Left colon (tissue), 2 donors: ENCODE measurements at regions not wholly inside any gene's neighbourhood (a gene's known extent, or its start where the extent isn't known, plus 50 kb on each side); places are given as distances from the start of the nearest gene placed in this dataset.

ENCODE experiments used
- ATAC-seq: fragments of 200-7000 bp; cut with Tn5 transposase; one replicate; pipeline ENCODE4 v1.9.1; 2020; ENCODE audit warnings: mild to moderate bottlenecking, moderate library complexity
- DNase-seq, 2 donors: peaks; one replicate each; pipeline ENCODE4 v3.0.0-alpha.2; 2020
- intact Hi-C, 2 donors: fragments of 100-400 bp; cut with DNase I in 1 of 2; cut with micrococcal nuclease in 1 of 2; formaldehyde crosslinking; loops; one replicate each; pipeline versions ENCODE4 v1.11.2 to v1.14.0; 2022; cut with DNase I, micrococcal nuclease
- donor health status: DM: no; HTN: no; CAD: no.
- donor health status: DM: yes; HTN: yes; CAD: no.

GRCh38 chr6:74964871-74965441, 240.9 kb downstream of the COL12A1 start:
- no peak for DNase-seq
- intact Hi-C loops: no loop called here
- ATAC-seq: no peak

GRCh38 chr6:74956559-74957428, 249.1 kb downstream of the COL12A1 start:
- DNase-seq (no peak), ATAC-seq (no peak)
- intact Hi-C loops: no loop called here

GRCh38 chr6:74953708-74954107, 252.1 kb downstream of the COL12A1 start:
- DNase-seq (no peak), ATAC-seq (no peak)
- intact Hi-C loops: no loop called here

- DNase-seq (no peak), ATAC-seq (no peak)
- intact Hi-C loops: no loop called here
Observed at GRCh38 chr6:74946961-74947360, 258.9 kb downstream of the COL12A1 start.

- intact Hi-C loops: no loop called here
- ATAC-seq (no peak), DNase-seq (no peak)
Observed at GRCh38 chr6:74942130-74942529, 263.7 kb downstream of the COL12A1 start.

- intact Hi-C loops: no loop called here
- DNase-seq (no peak), ATAC-seq (no peak)
Observed at GRCh38 chr6:74941424-74941823, 264.4 kb downstream of the COL12A1 start.

- ATAC-seq (no peak), DNase-seq (no peak)
- intact Hi-C loops: no loop called here
Observed at GRCh38 chr6:74939721-74940620, 265.9 kb downstream of the COL12A1 start.

- intact Hi-C loops: no loop called here
- DNase-seq: no peak
- ATAC-seq: no peak
Observed at GRCh38 chr6:74939151-74939708, 266.6 kb downstream of the COL12A1 start.

GRCh38 chr6:74937936-74938335, 267.9 kb downstream of the COL12A1 start:
- DNase-seq (no peak), ATAC-seq (no peak)
- intact Hi-C loops: no loop called here

- DNase-seq: no peak
- ATAC-seq: no peak
- intact Hi-C loops: no loop called here
Observed at GRCh38 chr6:74936886-74937285, 269.0 kb downstream of the COL12A1 start.

GRCh38 chr6:74932232-74932888, 273.5 kb downstream of the COL12A1 start:
- intact Hi-C loops: no loop called here
- ATAC-seq (no peak), DNase-seq (no peak)

- DNase-seq (no peak), ATAC-seq (no peak)
- intact Hi-C loops: no loop called here
Observed at GRCh38 chr6:74931558-74931957, 274.3 kb downstream of the COL12A1 start.

GRCh38 chr6:74928203-74928602, 277.6 kb downstream of the COL12A1 start:
- no peak for ATAC-seq
- no peak for DNase-seq
- intact Hi-C loops: no loop called here

GRCh38 chr6:74927299-74927698, 278.6 kb downstream of the COL12A1 start:
- no peak for ATAC-seq
- intact Hi-C loops: no loop called here
- no peak for DNase-seq

GRCh38 chr6:74925683-74926082, 280.2 kb downstream of the COL12A1 start:
- no peak for ATAC-seq
- intact Hi-C loops: no loop called here
- no peak for DNase-seq

GRCh38 chr6:74914888-74915287, 291.0 kb downstream of the COL12A1 start:
- intact Hi-C loops: no loop called here
- no peak for DNase-seq
- no peak for ATAC-seq

GRCh38 chr6:74912234-74912633, 293.6 kb downstream of the COL12A1 start:
- intact Hi-C loops: no loop called here
- DNase-seq (no peak), ATAC-seq (no peak)

- ATAC-seq (no peak), DNase-seq (no peak)
- intact Hi-C loops: no loop called here
Observed at GRCh38 chr6:74902846-74903245, 303.0 kb downstream of the COL12A1 start.

- no peak for DNase-seq
- ATAC-seq: no peak
- intact Hi-C loops: no loop called here
Observed at GRCh38 chr6:74902089-74902488, 303.8 kb downstream of the COL12A1 start.
